ENCODE measurements at regions not wholly inside any gene's neighbourhood (a gene's known extent, or its start where the extent isn't known, plus 50 kb on each side); places are given as distances from the start of the nearest gene placed in this dataset.

- TF ChIP-seq, protein P1, sequence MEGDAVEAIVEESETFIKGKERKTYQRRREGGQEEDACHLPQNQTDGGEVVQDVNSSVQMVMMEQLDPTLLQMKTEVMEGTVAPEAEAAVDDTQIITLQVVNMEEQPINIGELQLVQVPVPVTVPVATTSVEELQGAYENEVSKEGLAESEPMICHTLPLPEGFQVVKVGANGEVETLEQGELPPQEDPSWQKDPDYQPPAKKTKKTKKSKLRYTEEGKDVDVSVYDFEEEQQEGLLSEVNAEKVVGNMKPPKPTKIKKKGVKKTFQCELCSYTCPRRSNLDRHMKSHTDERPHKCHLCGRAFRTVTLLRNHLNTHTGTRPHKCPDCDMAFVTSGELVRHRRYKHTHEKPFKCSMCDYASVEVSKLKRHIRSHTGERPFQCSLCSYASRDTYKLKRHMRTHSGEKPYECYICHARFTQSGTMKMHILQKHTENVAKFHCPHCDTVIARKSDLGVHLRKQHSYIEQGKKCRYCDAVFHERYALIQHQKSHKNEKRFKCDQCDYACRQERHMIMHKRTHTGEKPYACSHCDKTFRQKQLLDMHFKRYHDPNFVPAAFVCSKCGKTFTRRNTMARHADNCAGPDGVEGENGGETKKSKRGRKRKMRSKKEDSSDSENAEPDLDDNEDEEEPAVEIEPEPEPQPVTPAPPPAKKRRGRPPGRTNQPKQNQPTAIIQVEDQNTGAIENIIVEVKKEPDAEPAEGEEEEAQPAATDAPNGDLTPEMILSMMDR (IDR thresholded peaks at IDR 0.05; ENCODE audit: poor library complexity, severe bottlenecking): no peak
- no peak overlapping the region for H3K27ac ChIP-seq (ENCODE audit: poor library complexity, severe bottlenecking)
- H3K9me3 ChIP-seq (ENCODE audit: severe bottlenecking): no peaks in the 10 kb centered on the region
- ATAC-seq (ENCODE audit: low read depth) (no peak), DNase-seq (ENCODE audit: low spot score) (no peak)
- H3K36me3 ChIP-seq (ENCODE audit: low read depth): no peaks in the 10 kb centered on the region
- H3K27me3 ChIP-seq (ENCODE audit: insufficient read depth, poor library complexity, severe bottlenecking): no peaks in the 10 kb centered on the region
- H3K4me3 ChIP-seq (ENCODE audit: severe bottlenecking): no peak overlapping the region
- no peaks in the 10 kb centered on the region for H3K4me1 ChIP-seq (ENCODE audit: insufficient read depth, poor library complexity, severe bottlenecking)
Measured at GRCh38 chr3:82179291-82179690, 417.8 kb upstream of the GBE1 start.

GRCh38 chr3:82178291-82178690, 416.8 kb upstream of the GBE1 start:
- TF ChIP-seq, protein P1 (IDR thresholded peaks at IDR 0.05; ENCODE audit: poor library complexity, severe bottlenecking): no peak
- Histone ChIP-seq H3K4me3 (ENCODE audit: severe bottlenecking) (no peak overlapping the region), H3K36me3 (ENCODE audit: low read depth) (no peaks in the 10 kb centered on the region), H3K9me3 (ENCODE audit: severe bottlenecking) (no peaks in the 10 kb centered on the region), H3K4me1 (ENCODE audit: insufficient read depth, poor library complexity, severe bottlenecking) (no peaks in the 10 kb centered on the region), H3K27me3 (ENCODE audit: insufficient read depth, poor library complexity, severe bottlenecking) (no peaks in the 10 kb centered on the region), H3K27ac (ENCODE audit: poor library complexity, severe bottlenecking) (no peak overlapping the region)
- DNase-seq (ENCODE audit: low spot score) (no peak), ATAC-seq (ENCODE audit: low read depth) (no peak)

DNA sequence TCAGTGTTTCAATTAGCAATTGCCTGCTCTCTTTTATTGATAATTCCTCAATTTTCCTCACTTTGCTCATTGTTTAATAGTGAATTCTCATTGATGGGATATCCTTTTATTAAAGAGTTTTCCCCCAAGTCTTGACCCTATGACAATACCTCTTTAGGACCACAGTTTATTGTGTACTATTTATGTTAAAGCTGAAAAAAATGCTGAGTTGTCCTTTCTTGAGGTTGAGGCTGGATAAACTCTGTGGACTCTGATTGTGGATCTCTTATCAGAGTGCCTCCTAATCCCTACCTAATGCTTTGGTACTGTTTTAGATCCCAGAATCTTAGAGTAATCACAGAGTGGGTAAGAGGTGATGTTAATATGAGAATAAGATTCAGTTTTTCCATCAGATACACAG, 416.3 kb upstream of the GBE1 start:
- ATAC-seq (ENCODE audit: low read depth): no peak
- TF ChIP-seq, protein P1 (IDR thresholded peaks at IDR 0.05; ENCODE audit: poor library complexity, severe bottlenecking): no peak
- no peak for DNase-seq (ENCODE audit: low spot score)
- H3K9me3 ChIP-seq (ENCODE audit: severe bottlenecking): no peaks in the 10 kb centered on the region
- H3K4me3 ChIP-seq (ENCODE audit: severe bottlenecking): no peak overlapping the region
- H3K36me3 ChIP-seq (ENCODE audit: low read depth): no peaks in the 10 kb centered on the region
- H3K27ac ChIP-seq (ENCODE audit: poor library complexity, severe bottlenecking): no peak overlapping the region
- H3K27me3 ChIP-seq (ENCODE audit: insufficient read depth, poor library complexity, severe bottlenecking): no peaks in the 10 kb centered on the region
- no peaks in the 10 kb centered on the region for H3K4me1 ChIP-seq (ENCODE audit: insufficient read depth, poor library complexity, severe bottlenecking)

DNA sequence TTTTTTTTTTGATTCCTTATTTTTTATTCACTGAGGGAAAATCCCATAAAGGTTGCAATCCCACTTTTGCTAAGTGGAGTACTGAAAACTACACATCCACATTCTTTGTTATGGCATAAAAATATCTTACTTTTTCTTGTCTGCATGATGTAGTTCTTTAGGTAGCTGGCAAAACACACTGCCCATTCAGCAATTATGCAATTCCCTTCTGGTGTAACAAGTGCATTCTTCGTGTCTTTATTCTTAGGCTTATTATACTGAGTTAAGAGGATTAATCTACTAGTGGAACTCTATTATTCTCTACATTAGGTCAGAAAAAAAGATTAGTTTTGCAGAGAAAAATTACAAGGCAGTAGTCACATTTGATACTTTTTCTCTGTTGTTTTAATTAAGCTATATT, 403.8 kb upstream of the GBE1 start:
- H3K4me1 ChIP-seq (ENCODE audit: insufficient read depth, poor library complexity, severe bottlenecking): no peaks in the 10 kb centered on the region
- DNase-seq (ENCODE audit: low spot score) (no peak), ATAC-seq (ENCODE audit: low read depth) (no peak)
- no peaks in the 10 kb centered on the region for H3K9me3 ChIP-seq (ENCODE audit: severe bottlenecking)
- TF ChIP-seq, protein P1 (IDR thresholded peaks at IDR 0.05; ENCODE audit: poor library complexity, severe bottlenecking): no peak
- no peak overlapping the region for H3K27ac ChIP-seq (ENCODE audit: poor library complexity, severe bottlenecking)
- H3K4me3 ChIP-seq (ENCODE audit: severe bottlenecking): no peak overlapping the region
- H3K36me3 ChIP-seq (ENCODE audit: low read depth): no peaks in the 10 kb centered on the region
- no peaks in the 10 kb centered on the region for H3K27me3 ChIP-seq (ENCODE audit: insufficient read depth, poor library complexity, severe bottlenecking)

GRCh38 chr3:82163907-82164520, 402.6 kb upstream of the GBE1 start:
- no peak overlapping the region for H3K27ac ChIP-seq (ENCODE audit: poor library complexity, severe bottlenecking)
- DNase-seq (ENCODE audit: low spot score): no peak
- TF ChIP-seq, protein P1 (IDR thresholded peaks at IDR 0.05; ENCODE audit: poor library complexity, severe bottlenecking): peak; percentile 27
- no peak for ATAC-seq (ENCODE audit: low read depth)
- H3K9me3 ChIP-seq (ENCODE audit: severe bottlenecking): no peaks in the 10 kb centered on the region
- H3K36me3 ChIP-seq (ENCODE audit: low read depth): no peaks in the 10 kb centered on the region
- no peak overlapping the region for H3K4me3 ChIP-seq (ENCODE audit: severe bottlenecking)
- no peaks in the 10 kb centered on the region for H3K27me3 ChIP-seq (ENCODE audit: insufficient read depth, poor library complexity, severe bottlenecking)
- no peaks in the 10 kb centered on the region for H3K4me1 ChIP-seq (ENCODE audit: insufficient read depth, poor library complexity, severe bottlenecking)
